H9 (cell line): ENCODE measurements at regions not wholly inside any gene's neighbourhood (a gene's known extent, or its start where the extent isn't known, plus 50 kb on each side); places are given as distances from the start of the nearest gene placed in this dataset.

ENCODE experiments used
- DNase-seq: peaks from one replicate; pipeline ENCODE4 v3.0.0-alpha.2; 2017
- H2AFZ ChIP-seq: one replicate; pipeline ENCODE4 v1.6.1; 2013; ENCODE audit warnings: mild to moderate bottlenecking, low read length, control low read depth, moderate library complexity
- H2AK5ac ChIP-seq: 2 replicates; pipeline ENCODE4 v1.6.1; 2013; ENCODE audit warnings: low read length, control low read depth, mixed read lengths; ENCODE audit not compliant: insufficient read length
- H2BK120ac ChIP-seq: one replicate; pipeline ENCODE4 v1.6.1; 2013; ENCODE audit warnings: low read depth, mild to moderate bottlenecking, low read length, control low read depth, inconsistent platforms; ENCODE audit not compliant: poor library complexity, severe bottlenecking
- H2BK12ac ChIP-seq: 2 replicates; pipeline ENCODE4 v1.6.1; 2013; ENCODE audit warnings: low read length, control low read depth, mixed read lengths, low read depth; ENCODE audit not compliant: insufficient read length
- H2BK15ac ChIP-seq: 2 replicates; pipeline ENCODE4 v1.6.1; 2013; ENCODE audit warnings: low read depth, low read length, control low read depth
- H2BK20ac ChIP-seq: one replicate; pipeline ENCODE4 v1.6.1; 2013; ENCODE audit warnings: low read depth, mild to moderate bottlenecking, low read length, control low read depth, inconsistent platforms; ENCODE audit not compliant: poor library complexity, severe bottlenecking
- H2BK5ac ChIP-seq: 2 replicates; pipeline ENCODE4 v1.6.1; 2013; ENCODE audit warnings: low read length, control low read depth, mixed read lengths; ENCODE audit not compliant: insufficient read length
- H3K14ac ChIP-seq: 2 replicates; pipeline ENCODE4 v1.6.1; 2013; ENCODE audit warnings: low read length, control low read depth; ENCODE audit not compliant: insufficient read depth
- H3K18ac ChIP-seq: 2 replicates; pipeline ENCODE4 v1.6.1; 2013; ENCODE audit warnings: low read depth, mild to moderate bottlenecking, mixed read lengths, low read length, control low read depth; ENCODE audit not compliant: insufficient read length
- H3K23ac ChIP-seq: 2 replicates; pipeline ENCODE4 v1.6.1; 2013; ENCODE audit warnings: low read length, control low read depth, mixed read lengths, low read depth; ENCODE audit not compliant: insufficient read length
- H3K23me2 ChIP-seq: 2 replicates; pipeline ENCODE4 v1.6.1; 2013; ENCODE audit warnings: low read depth, mild to moderate bottlenecking, mixed read lengths, low read length, control low read depth; ENCODE audit not compliant: insufficient read length, poor library complexity, severe bottlenecking
- H3K27ac ChIP-seq: 2 replicates; pipeline ENCODE4 v1.5.1; 2013; ENCODE audit warnings: low read length, control low read depth, mixed read lengths, low read depth; ENCODE audit not compliant: insufficient read length
- H3K27me3 ChIP-seq: 2 replicates; pipeline ENCODE4 v1.6.1; 2013; ENCODE audit warnings: low read length, control low read depth, inconsistent platforms; ENCODE audit not compliant: insufficient read depth
- H3K4ac ChIP-seq: 2 replicates; pipeline ENCODE4 v1.6.1; 2013; ENCODE audit warnings: low read depth, mild to moderate bottlenecking, control low read depth, inconsistent platforms, low read length, moderate library complexity
- H3K4me1 ChIP-seq: 2 replicates; pipeline ENCODE4 v1.6.1; 2013; ENCODE audit warnings: low read length, control low read depth, inconsistent platforms; ENCODE audit not compliant: insufficient read depth
- H3K4me2 ChIP-seq: 2 replicates; pipeline ENCODE4 v1.6.1; 2013; ENCODE audit warnings: low read length, control low read depth, mixed read lengths; ENCODE audit not compliant: insufficient read length, insufficient read depth
- H3K56ac ChIP-seq: 2 replicates; pipeline ENCODE4 v1.6.1; 2013; ENCODE audit warnings: low read depth, mild to moderate bottlenecking, mixed read lengths, low read length, control low read depth; ENCODE audit not compliant: insufficient read length
- H3K79me1 ChIP-seq: 2 replicates; pipeline ENCODE4 v1.6.1; 2013; ENCODE audit warnings: low read depth, mild to moderate bottlenecking, moderate library complexity, low read length, control low read depth, inconsistent platforms; ENCODE audit not compliant: insufficient read depth, poor library complexity, severe bottlenecking
- H3K79me2 ChIP-seq: 2 replicates; pipeline ENCODE4 v1.6.1; 2013; ENCODE audit warnings: low read length, control low read depth, inconsistent platforms; ENCODE audit not compliant: insufficient read depth
- H3K9ac ChIP-seq: 2 replicates; pipeline ENCODE4 v1.6.1; 2013; ENCODE audit warnings: low read length, control low read depth, mixed read lengths; ENCODE audit not compliant: insufficient read length; ENCODE audit errors: extremely low read depth
- H3K9me3 ChIP-seq: one replicate; pipeline ENCODE4 v1.6.1; 2013; ENCODE audit warnings: low read depth, low read length, inconsistent platforms; ENCODE audit not compliant: control insufficient read depth
- H3T11ph ChIP-seq: one replicate; pipeline ENCODE4 v1.6.1; 2013; ENCODE audit warnings: mild to moderate bottlenecking, low read length, control low read depth, inconsistent platforms
- H4K20me1 ChIP-seq: one replicate; pipeline ENCODE4 v1.6.1; 2013; ENCODE audit not compliant: control insufficient read depth, insufficient read length, insufficient read depth
- H4K5ac ChIP-seq: 2 replicates; pipeline ENCODE4 v1.6.1; 2013; ENCODE audit warnings: low read depth, mild to moderate bottlenecking, mixed read lengths, low read length, control low read depth; ENCODE audit not compliant: insufficient read length
- H4K8ac ChIP-seq: replicated peaks from 2 replicates; pipeline ENCODE4 v1.6.1; 2013; ENCODE audit warnings: low read length, control low read depth, mixed read lengths, low read depth; ENCODE audit not compliant: insufficient read length
- H4K91ac ChIP-seq: 2 replicates; pipeline ENCODE4 v1.6.1; 2013; ENCODE audit warnings: low read depth, mild to moderate bottlenecking, moderate library complexity, mixed read lengths, low read length, control low read depth; ENCODE audit not compliant: insufficient read length
- H3K27ac Mint-ChIP-seq, 3 experiments: 2 replicates in 2 of 3; 3 replicates in 1 of 3; pipeline ENCODE4 v1.8.0; 2020 to 2021; ENCODE audit warnings: mixed read lengths in 3 of 3, mild to moderate bottlenecking in 1 of 3, moderate library complexity in 1 of 3
- H3K27me3 Mint-ChIP-seq: 2 replicates; pipeline ENCODE4 v1.8.0; 2021; ENCODE audit warnings: low read depth, mild to moderate bottlenecking, moderate library complexity, mixed read lengths
- H3K36me3 Mint-ChIP-seq, 3 experiments: 2 replicates in 2 of 3; 3 replicates in 1 of 3; pipeline ENCODE4 v1.8.0; 2020 to 2021; ENCODE audit warnings: low read depth in 3 of 3, mixed read lengths in 3 of 3; ENCODE audit not compliant: insufficient read depth in 1 of 3
- H3K4me1 Mint-ChIP-seq, 2 experiments: 2 replicates each; pipeline ENCODE4 v1.8.0; 2020; ENCODE audit warnings: mixed read lengths in 2 of 2
- H3K4me3 Mint-ChIP-seq, 2 experiments: 2 replicates in 1 of 2; 3 replicates in 1 of 2; pipeline ENCODE4 v1.8.0; 2020 to 2021; ENCODE audit warnings: mild to moderate bottlenecking in 2 of 2, mixed read lengths in 2 of 2, moderate library complexity in 1 of 2
- H3K9me3 Mint-ChIP-seq, 2 experiments: 2 replicates in 1 of 2; 3 replicates in 1 of 2; pipeline ENCODE4 v1.8.0; 2020; ENCODE audit warnings: mild to moderate bottlenecking in 2 of 2, mixed read lengths in 2 of 2, moderate library complexity in 1 of 2
- WGBS: extraction: QIAGEN DNeasy Blood & Tissue Kit; methylation state at CpG from one replicate; pipeline ENCODE4 v1.1.7; 2013; ENCODE audit warnings: missing lambda C conversion rate, low lambda C conversion rate, mixed read lengths; ENCODE audit not compliant: insufficient read length; ENCODE audit errors: extremely low coverage; 5-methylcytosine and 5-hydroxymethylcytosine counted together
- TF ChIP-seq, protein P1 (sequence below): fragments of 200-600 bp; sonication (generic); conservative IDR thresholded peaks from 3 replicates; pipeline ENCODE4 v1.8.0; 2021; ENCODE audit warnings: antibody characterized with exemption, mild to moderate bottlenecking

DNA sequence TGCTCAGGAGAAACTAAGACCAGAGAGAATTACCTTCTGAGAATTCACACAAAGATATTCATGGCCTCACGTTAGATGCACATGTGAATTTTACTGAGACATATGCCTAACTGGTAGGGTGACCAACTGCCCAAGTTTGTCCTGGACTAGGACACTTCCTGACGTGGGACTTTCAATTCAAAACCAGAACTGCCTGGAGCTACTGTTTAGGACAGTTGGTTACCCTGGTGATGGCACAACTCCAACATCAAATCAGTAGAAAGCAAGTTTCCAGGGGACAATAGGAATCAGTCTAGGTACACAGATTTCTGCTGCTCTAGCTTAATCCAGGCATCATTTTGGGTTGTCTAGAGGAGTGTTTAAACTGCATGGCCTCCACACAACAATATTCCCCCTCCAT lies 178.7 kb downstream of the GXYLT1 start:
- no peak overlapping the region for H3K18ac ChIP-seq
- no peak overlapping the region for H3K14ac ChIP-seq
- H2AK5ac ChIP-seq: no peak overlapping the region
- H3K4me2 ChIP-seq: no peak overlapping the region
- no peak overlapping the region for H2BK15ac ChIP-seq
- no peaks in the 10 kb centered on the region for H4K20me1 ChIP-seq
- no peak overlapping the region for H3K9ac ChIP-seq
- H3K27me3 ChIP-seq: no peaks in the 10 kb centered on the region
- no peaks in the 10 kb centered on the region for H3K79me1 ChIP-seq
- WGBS: no CpG with 5 or more reads among the region's 2 CpGs
- H3K4me1 ChIP-seq: peaks cover 5% of the 10 kb centered on the region; the same call in 1 of the 2 replicates
- no peak overlapping the region for H2BK20ac ChIP-seq
- H2BK12ac ChIP-seq: no peak overlapping the region
- no peak overlapping the region for H2AFZ ChIP-seq
- no peaks in the 10 kb centered on the region for H3K9me3 ChIP-seq
- no peak overlapping the region for H3K27ac Mint-ChIP-seq
- TF ChIP-seq, protein P1, sequence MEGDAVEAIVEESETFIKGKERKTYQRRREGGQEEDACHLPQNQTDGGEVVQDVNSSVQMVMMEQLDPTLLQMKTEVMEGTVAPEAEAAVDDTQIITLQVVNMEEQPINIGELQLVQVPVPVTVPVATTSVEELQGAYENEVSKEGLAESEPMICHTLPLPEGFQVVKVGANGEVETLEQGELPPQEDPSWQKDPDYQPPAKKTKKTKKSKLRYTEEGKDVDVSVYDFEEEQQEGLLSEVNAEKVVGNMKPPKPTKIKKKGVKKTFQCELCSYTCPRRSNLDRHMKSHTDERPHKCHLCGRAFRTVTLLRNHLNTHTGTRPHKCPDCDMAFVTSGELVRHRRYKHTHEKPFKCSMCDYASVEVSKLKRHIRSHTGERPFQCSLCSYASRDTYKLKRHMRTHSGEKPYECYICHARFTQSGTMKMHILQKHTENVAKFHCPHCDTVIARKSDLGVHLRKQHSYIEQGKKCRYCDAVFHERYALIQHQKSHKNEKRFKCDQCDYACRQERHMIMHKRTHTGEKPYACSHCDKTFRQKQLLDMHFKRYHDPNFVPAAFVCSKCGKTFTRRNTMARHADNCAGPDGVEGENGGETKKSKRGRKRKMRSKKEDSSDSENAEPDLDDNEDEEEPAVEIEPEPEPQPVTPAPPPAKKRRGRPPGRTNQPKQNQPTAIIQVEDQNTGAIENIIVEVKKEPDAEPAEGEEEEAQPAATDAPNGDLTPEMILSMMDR: no peak
- peaks cover 13% of the 10 kb centered on the region for H3K27me3 Mint-ChIP-seq
- no peak overlapping the region for H4K91ac ChIP-seq
- H3K27ac ChIP-seq: no peak overlapping the region
- no peaks in the 10 kb centered on the region for H3K9me3 Mint-ChIP-seq
- no peak overlapping the region for H3K23ac ChIP-seq
- H4K5ac ChIP-seq: no peak overlapping the region
- H3T11ph ChIP-seq: no peak overlapping the region
- no peak for DNase-seq
- H3K36me3 Mint-ChIP-seq: no peaks in the 10 kb centered on the region
- H2BK5ac ChIP-seq: no peak overlapping the region
- peaks cover 16 to 18% of the 10 kb centered on the region in 2 experiments for H3K4me1 Mint-ChIP-seq
- no peaks in the 10 kb centered on the region for H3K79me2 ChIP-seq
- H3K4ac ChIP-seq: no peak overlapping the region
- H3K56ac ChIP-seq: no peak overlapping the region
- no peak overlapping the region for H2BK120ac ChIP-seq
- H4K8ac ChIP-seq: no peak overlapping the region
- H3K23me2 ChIP-seq: no peaks in the 10 kb centered on the region
- no peak overlapping the region for H3K4me3 Mint-ChIP-seq
